Panc1 (cell line): ENCODE measurements at regions not wholly inside any gene's neighbourhood (a gene's known extent, or its start where the extent isn't known, plus 50 kb on each side); places are given as distances from the start of the nearest gene placed in this dataset.

Source experiments
- ATAC-seq: fragments of 200-7000 bp; cut with Tn5 transposase; 2 replicates; pipeline ENCODE4 v1.9.1; 2020; ENCODE audit warnings: mild to moderate bottlenecking, moderate library complexity
- BruUV-seq: library from RNA; stranded (reverse); fragments of 400-500 nt; replicated peaks from 2 replicates; lab custom pipeline; 2021; lab: Mats Ljungman, UMichigan
- CTCF ChIA-PET: fragments of 300-600 bp; sonication (Branson Sonifier 250); formaldehyde crosslinking; loops from one replicate; lab custom pipeline; 2022; ENCODE audit warnings: antibody characterized with exemption; lab: Charles Lee
- POLR2A ChIA-PET: fragments of 300-600 bp; sonication (Branson Sonifier 250); formaldehyde crosslinking; loops from one replicate; lab custom pipeline; 2022; ENCODE audit warnings: antibody characterized with exemption; lab: Charles Lee
- DNase-seq: peaks from one replicate; pipeline ENCODE4 v3.0.0-alpha.2; 2010; ENCODE audit warnings: low read depth, low spot score
- H3K27ac ChIP-seq: 2 replicates; pipeline ENCODE4 v1.5.1; 2011; ENCODE audit warnings: mild to moderate bottlenecking, low read length, inconsistent platforms
- H3K27me3 ChIP-seq: fragments of 200-500 bp; sonication (Bioruptor generic); 2 replicates; pipeline ENCODE4 v1.6.0; 2014; ENCODE audit warnings: low read length, inconsistent platforms; ENCODE audit not compliant: control insufficient read depth, insufficient read depth
- H3K36me3 ChIP-seq: fragments of 200-500 bp; sonication (Bioruptor generic); 2 replicates; pipeline ENCODE4 v1.5.1; 2014; ENCODE audit warnings: inconsistent platforms, mild to moderate bottlenecking, low read length, moderate library complexity; ENCODE audit not compliant: control insufficient read depth, insufficient read depth
- H3K4me1 ChIP-seq: 2 replicates; pipeline ENCODE4 v1.5.1; 2011; ENCODE audit warnings: inconsistent platforms, mild to moderate bottlenecking, low read length, moderate library complexity; ENCODE audit not compliant: control insufficient read depth, insufficient read depth
- H3K4me3 ChIP-seq, 2 experiments: 2 replicates each; pipeline ENCODE4 v1.5.1; 2011 to 2012; ENCODE audit warnings: low read depth in 2 of 2, low read length in 2 of 2, mild to moderate bottlenecking in 2 of 2, inconsistent platforms in 1 of 2, moderate library complexity in 1 of 2
- H3K9me3 ChIP-seq: fragments of 200-500 bp; sonication (Bioruptor generic); 2 replicates; pipeline ENCODE4 v1.5.1; 2014; ENCODE audit warnings: low read depth, mild to moderate bottlenecking, inconsistent platforms, low read length, moderate library complexity; ENCODE audit not compliant: control insufficient read depth, insufficient read depth
- POLR2AphosphoS5 ChIP-seq: IDR thresholded peaks from 2 replicates; pipeline ENCODE4 v1.6.1; 2012; ENCODE audit warnings: mild to moderate bottlenecking, low read depth, low read length, moderate library complexity
- SIN3A ChIP-seq: IDR thresholded peaks from 2 replicates; pipeline ENCODE4 v1.6.1; 2012; ENCODE audit warnings: low read depth, mild to moderate bottlenecking, low read length, moderate library complexity, borderline replicate concordance; ENCODE audit not compliant: insufficient read depth
- TCF7L2 ChIP-seq: IDR thresholded peaks from 2 replicates; pipeline ENCODE4 v1.6.1; 2011; ENCODE audit warnings: mild to moderate bottlenecking, low read depth, low read length, inconsistent platforms
- in situ Hi-C: cut with HindIII; loops from 2 replicates; pipeline ENCODE4 v1.10.0; 2016; ENCODE audit warnings: low sequenced_read_pairs, low pct_unique_long_range_greater_than_20kb
- intact Hi-C: fragments of 100-400 bp; cut with micrococcal nuclease; formaldehyde crosslinking; loops from one replicate; pipeline ENCODE4 v1.10.0; 2022; ENCODE audit not compliant: unreplicated experiment
- TF ChIP-seq, protein P1 (sequence below), 2 experiments: IDR thresholded peaks; 2 replicates each; pipeline ENCODE4 v1.6.1; 2011 to 2012; ENCODE audit warnings: low read depth in 2 of 2, control low read depth in 1 of 2, low read length in 1 of 2, mild to moderate bottlenecking in 1 of 2, moderate library complexity in 1 of 2; ENCODE audit not compliant: insufficient read depth in 1 of 2
- TF ChIP-seq, protein P2 (sequence below): fragments of 450-650 bp; IDR thresholded peaks from 2 replicates; pipeline ENCODE4 v1.5.1; 2017; ENCODE audit warnings: mild to moderate bottlenecking

DNA sequence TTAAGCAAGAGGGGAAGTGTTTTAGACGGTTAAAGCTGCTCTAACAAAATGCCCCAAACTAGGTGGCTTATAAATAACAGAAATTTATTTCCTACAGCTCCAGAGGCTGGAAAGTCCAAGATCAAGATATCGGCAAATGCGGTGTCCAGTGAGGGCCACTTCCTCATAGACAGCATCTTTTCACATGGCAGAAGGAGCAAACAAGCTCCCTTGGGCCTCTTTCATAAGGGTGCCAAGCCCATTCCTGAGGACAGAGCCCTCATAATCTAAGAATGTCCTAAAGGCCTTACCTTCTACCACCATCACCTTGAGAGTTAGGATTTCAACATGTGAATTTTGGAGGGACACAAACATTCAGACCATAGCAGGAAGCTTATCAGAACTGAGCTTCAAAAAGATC, 57.3 kb upstream of the PPP1CB start:
- TF ChIP-seq, protein P1, sequence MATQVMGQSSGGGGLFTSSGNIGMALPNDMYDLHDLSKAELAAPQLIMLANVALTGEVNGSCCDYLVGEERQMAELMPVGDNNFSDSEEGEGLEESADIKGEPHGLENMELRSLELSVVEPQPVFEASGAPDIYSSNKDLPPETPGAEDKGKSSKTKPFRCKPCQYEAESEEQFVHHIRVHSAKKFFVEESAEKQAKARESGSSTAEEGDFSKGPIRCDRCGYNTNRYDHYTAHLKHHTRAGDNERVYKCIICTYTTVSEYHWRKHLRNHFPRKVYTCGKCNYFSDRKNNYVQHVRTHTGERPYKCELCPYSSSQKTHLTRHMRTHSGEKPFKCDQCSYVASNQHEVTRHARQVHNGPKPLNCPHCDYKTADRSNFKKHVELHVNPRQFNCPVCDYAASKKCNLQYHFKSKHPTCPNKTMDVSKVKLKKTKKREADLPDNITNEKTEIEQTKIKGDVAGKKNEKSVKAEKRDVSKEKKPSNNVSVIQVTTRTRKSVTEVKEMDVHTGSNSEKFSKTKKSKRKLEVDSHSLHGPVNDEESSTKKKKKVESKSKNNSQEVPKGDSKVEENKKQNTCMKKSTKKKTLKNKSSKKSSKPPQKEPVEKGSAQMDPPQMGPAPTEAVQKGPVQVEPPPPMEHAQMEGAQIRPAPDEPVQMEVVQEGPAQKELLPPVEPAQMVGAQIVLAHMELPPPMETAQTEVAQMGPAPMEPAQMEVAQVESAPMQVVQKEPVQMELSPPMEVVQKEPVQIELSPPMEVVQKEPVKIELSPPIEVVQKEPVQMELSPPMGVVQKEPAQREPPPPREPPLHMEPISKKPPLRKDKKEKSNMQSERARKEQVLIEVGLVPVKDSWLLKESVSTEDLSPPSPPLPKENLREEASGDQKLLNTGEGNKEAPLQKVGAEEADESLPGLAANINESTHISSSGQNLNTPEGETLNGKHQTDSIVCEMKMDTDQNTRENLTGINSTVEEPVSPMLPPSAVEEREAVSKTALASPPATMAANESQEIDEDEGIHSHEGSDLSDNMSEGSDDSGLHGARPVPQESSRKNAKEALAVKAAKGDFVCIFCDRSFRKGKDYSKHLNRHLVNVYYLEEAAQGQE (IDR thresholded peaks at IDR 0.05; ENCODE audit: insufficient read depth in 1 of 2, low read depth in 2 of 2, low read length in 1 of 2) = no peak
- TF ChIP-seq TCF7L2 (no peak), SIN3A (no peak), POLR2AphosphoS5 (no peak)
- TF ChIP-seq, protein P2, sequence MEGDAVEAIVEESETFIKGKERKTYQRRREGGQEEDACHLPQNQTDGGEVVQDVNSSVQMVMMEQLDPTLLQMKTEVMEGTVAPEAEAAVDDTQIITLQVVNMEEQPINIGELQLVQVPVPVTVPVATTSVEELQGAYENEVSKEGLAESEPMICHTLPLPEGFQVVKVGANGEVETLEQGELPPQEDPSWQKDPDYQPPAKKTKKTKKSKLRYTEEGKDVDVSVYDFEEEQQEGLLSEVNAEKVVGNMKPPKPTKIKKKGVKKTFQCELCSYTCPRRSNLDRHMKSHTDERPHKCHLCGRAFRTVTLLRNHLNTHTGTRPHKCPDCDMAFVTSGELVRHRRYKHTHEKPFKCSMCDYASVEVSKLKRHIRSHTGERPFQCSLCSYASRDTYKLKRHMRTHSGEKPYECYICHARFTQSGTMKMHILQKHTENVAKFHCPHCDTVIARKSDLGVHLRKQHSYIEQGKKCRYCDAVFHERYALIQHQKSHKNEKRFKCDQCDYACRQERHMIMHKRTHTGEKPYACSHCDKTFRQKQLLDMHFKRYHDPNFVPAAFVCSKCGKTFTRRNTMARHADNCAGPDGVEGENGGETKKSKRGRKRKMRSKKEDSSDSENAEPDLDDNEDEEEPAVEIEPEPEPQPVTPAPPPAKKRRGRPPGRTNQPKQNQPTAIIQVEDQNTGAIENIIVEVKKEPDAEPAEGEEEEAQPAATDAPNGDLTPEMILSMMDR = no peak
- H3K27ac ChIP-seq = no peak overlapping the region
- H3K27me3 ChIP-seq = no peaks in the 10 kb centered on the region
- no peak overlapping the region for H3K4me3 ChIP-seq
- no peaks in the 10 kb centered on the region for H3K9me3 ChIP-seq
- in situ Hi-C loops (no loop called here), intact Hi-C loops (no loop called here)
- peaks cover 5% of the 10 kb centered on the region; the same call in 1 of the 2 replicates for H3K4me1 ChIP-seq
- BruUV-seq = no TSS peak
- POLR2A ChIA-PET = no interaction called here
- CTCF ChIA-PET = interaction anchor here (0.6 kb wide), 1 partner anchor 53 kb away, joined by 3 read pairs; no protein-coding TSS in a partner anchor
- H3K36me3 ChIP-seq = no peaks in the 10 kb centered on the region
- DNase-seq (no peak), ATAC-seq (no peak)

DNA sequence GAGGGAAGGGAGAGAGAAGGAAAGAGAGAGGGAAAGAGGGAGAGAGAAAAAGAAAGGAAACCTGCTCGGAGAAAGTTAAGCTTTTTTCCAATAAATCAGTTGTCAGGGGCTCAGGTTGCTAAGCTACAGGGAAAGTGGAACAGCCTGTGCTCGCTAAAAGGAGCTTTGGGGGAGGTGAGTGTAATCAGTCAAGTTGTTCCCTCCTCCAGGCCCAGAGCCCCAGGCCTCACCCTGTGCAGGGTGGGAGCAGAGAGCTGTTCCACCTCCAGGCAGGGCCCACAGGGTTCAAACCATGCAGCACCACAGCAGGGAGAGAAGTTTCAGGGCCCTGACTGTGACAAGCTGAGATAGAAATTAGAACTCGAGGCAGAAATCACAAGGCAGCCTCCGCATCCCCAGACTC, 56.4 kb upstream of the PPP1CB start:
- intact Hi-C loops = no loop called here
- CTCF ChIA-PET = interaction anchor here (0.6 kb wide), 1 partner anchor 299 kb away, joined by 3 read pairs; no protein-coding TSS in a partner anchor
- ATAC-seq = no peak
- Histone ChIP-seq H3K27me3 (no peaks in the 10 kb centered on the region), H3K4me3 (no peak overlapping the region), H3K4me1 (peaks cover 5% of the 10 kb centered on the region; the same call in 1 of the 2 replicates), H3K9me3 (no peaks in the 10 kb centered on the region), H3K36me3 (no peaks in the 10 kb centered on the region), H3K27ac (no peak overlapping the region)
- in situ Hi-C loops = no loop called here
- no TSS peak for BruUV-seq
- no peak for DNase-seq
- POLR2A ChIA-PET = interaction anchor here (0.5 kb wide), 1 partner anchor 148 kb away, joined by 3 read pairs; no protein-coding TSS in a partner anchor
- TF ChIP-seq, protein P2 = no peak
- TF ChIP-seq SIN3A = no peak
- no peak for TF ChIP-seq POLR2AphosphoS5
- TF ChIP-seq TCF7L2 = no peak
- TF ChIP-seq, protein P1 (IDR thresholded peaks at IDR 0.05; ENCODE audit: insufficient read depth in 1 of 2, low read depth in 2 of 2, low read length in 1 of 2) = no peak
